ENCODE measurements at regions not wholly inside any gene's neighbourhood (a gene's known extent, or its start where the extent isn't known, plus 50 kb on each side); places are given as distances from the start of the nearest gene placed in this dataset.

GRCh38 chr22:48207919-48208535, 1445.6 kb downstream of the TBC1D22A start:
- Histone ChIP-seq H3K9ac (no peak overlapping the region), H3K79me2 (ENCODE audit: insufficient read depth) (no peaks in the 10 kb centered on the region), H2AFZ (no peak overlapping the region), H3K36me3 (ENCODE audit: low read depth) (no peaks in the 10 kb centered on the region), H3K27me3 (replicated peaks; ENCODE audit: insufficient read depth) (no peaks in the 10 kb centered on the region), H3K4me3 (no peak overlapping the region), H3F3A (ENCODE audit: insufficient read depth) (no peaks in the 10 kb centered on the region), H3K4me1 (ENCODE audit: insufficient read depth) (no peaks in the 10 kb centered on the region), H4K20me1 (ENCODE audit: insufficient read depth) (no peaks in the 10 kb centered on the region), H3K9me2 (ENCODE audit: insufficient read depth) (no peaks in the 10 kb centered on the region), H3K27ac (no peak overlapping the region), H3K9me3 (ENCODE audit: low read depth) (no peaks in the 10 kb centered on the region), H3K4me2 (ENCODE audit: unreplicated experiment) (no peak overlapping the region)
- no peak for DNase-seq
- 45 to 47% methylated on average over 6 of the region's 6 CpGs for WGBS, 2 experiments (ENCODE audit: low coverage in 1 of 2, low lambda C conversion rate in 2 of 2, missing lambda C conversion rate in 2 of 2)
- in situ Hi-C loops (cut with MboI): no loop called here
- TF ChIP-seq EZH2 (IDR thresholded peaks at IDR 0.05; ENCODE audit: insufficient read depth, poor library complexity, severe bottlenecking) (no peak), EZH2phosphoT487 (IDR thresholded peaks at IDR 0.05; ENCODE audit: insufficient read depth, low read depth) (no peak)

GRCh38 chr22:48205790-48206189, 1443.3 kb downstream of the TBC1D22A start:
- H3K4me3 ChIP-seq: no peak overlapping the region
- in situ Hi-C loops (cut with MboI): no loop called here
- H3K27me3 ChIP-seq (replicated peaks; ENCODE audit: insufficient read depth): no peaks in the 10 kb centered on the region
- H4K20me1 ChIP-seq (ENCODE audit: insufficient read depth): no peaks in the 10 kb centered on the region
- no peak overlapping the region for H3K27ac ChIP-seq
- no peaks in the 10 kb centered on the region for H3K36me3 ChIP-seq (ENCODE audit: low read depth)
- no peaks in the 10 kb centered on the region for H3K79me2 ChIP-seq (ENCODE audit: insufficient read depth)
- no peaks in the 10 kb centered on the region for H3K4me1 ChIP-seq (ENCODE audit: insufficient read depth)
- TF ChIP-seq EZH2 (IDR thresholded peaks at IDR 0.05; ENCODE audit: insufficient read depth, poor library complexity, severe bottlenecking): no peak
- TF ChIP-seq EZH2phosphoT487 (IDR thresholded peaks at IDR 0.05; ENCODE audit: insufficient read depth, low read depth): no peak
- no peak overlapping the region for H3K4me2 ChIP-seq (ENCODE audit: unreplicated experiment)
- H3K9me3 ChIP-seq (ENCODE audit: low read depth): no peaks in the 10 kb centered on the region
- no peak overlapping the region for H3K9ac ChIP-seq
- no peaks in the 10 kb centered on the region for H3F3A ChIP-seq (ENCODE audit: insufficient read depth)
- DNase-seq: no peak
- H3K9me2 ChIP-seq (ENCODE audit: insufficient read depth): no peaks in the 10 kb centered on the region
- 25 to 30% methylated on average over 3 of the region's 3 CpGs for WGBS, 2 experiments (ENCODE audit: low coverage in 1 of 2, low lambda C conversion rate in 2 of 2, missing lambda C conversion rate in 2 of 2)
- H2AFZ ChIP-seq: no peak overlapping the region

GRCh38 chr22:48205161-48205560, 1442.7 kb downstream of the TBC1D22A start:
- Histone ChIP-seq H3K27me3 (replicated peaks; ENCODE audit: insufficient read depth) (no peaks in the 10 kb centered on the region), H3K9me3 (ENCODE audit: low read depth) (no peaks in the 10 kb centered on the region), H4K20me1 (ENCODE audit: insufficient read depth) (no peaks in the 10 kb centered on the region), H3K9me2 (ENCODE audit: insufficient read depth) (no peaks in the 10 kb centered on the region), H3K9ac (no peak overlapping the region), H3K27ac (no peak overlapping the region), H3K4me1 (ENCODE audit: insufficient read depth) (no peaks in the 10 kb centered on the region), H3K79me2 (ENCODE audit: insufficient read depth) (no peaks in the 10 kb centered on the region), H2AFZ (no peak overlapping the region), H3K4me3 (no peak overlapping the region), H3K4me2 (ENCODE audit: unreplicated experiment) (no peak overlapping the region), H3F3A (ENCODE audit: insufficient read depth) (no peaks in the 10 kb centered on the region), H3K36me3 (ENCODE audit: low read depth) (no peaks in the 10 kb centered on the region)
- in situ Hi-C loops (cut with MboI): no loop called here
- no peak for TF ChIP-seq EZH2phosphoT487 (IDR thresholded peaks at IDR 0.05; ENCODE audit: insufficient read depth, low read depth)
- no peak for TF ChIP-seq EZH2 (IDR thresholded peaks at IDR 0.05; ENCODE audit: insufficient read depth, poor library complexity, severe bottlenecking)
- 35 to 39% methylated on average over 7 of the region's 7 CpGs for WGBS, 2 experiments (ENCODE audit: low coverage in 1 of 2, low lambda C conversion rate in 2 of 2, missing lambda C conversion rate in 2 of 2)
- no peak for DNase-seq

- H3K4me2 ChIP-seq (ENCODE audit: unreplicated experiment): no peak overlapping the region
Measured at GRCh38 chr22:48204296-48204695, 1441.8 kb downstream of the TBC1D22A start.

More at GRCh38 chr22:48204296-48204695, 1441.8 kb downstream of the TBC1D22A start:
- no peaks in the 10 kb centered on the region for H3K4me1 ChIP-seq (ENCODE audit: insufficient read depth)
- in situ Hi-C loops (cut with MboI): no loop called here
- no peak overlapping the region for H3K27ac ChIP-seq
- no peak overlapping the region for H3K9ac ChIP-seq
- H3K9me2 ChIP-seq (ENCODE audit: insufficient read depth): no peaks in the 10 kb centered on the region
- H3K27me3 ChIP-seq (replicated peaks; ENCODE audit: insufficient read depth): no peaks in the 10 kb centered on the region
- no peak for DNase-seq
- no peaks in the 10 kb centered on the region for H3K9me3 ChIP-seq (ENCODE audit: low read depth)
- TF ChIP-seq EZH2phosphoT487 (IDR thresholded peaks at IDR 0.05; ENCODE audit: insufficient read depth, low read depth): no peak
- no peak for TF ChIP-seq EZH2 (IDR thresholded peaks at IDR 0.05; ENCODE audit: insufficient read depth, poor library complexity, severe bottlenecking)
- no peaks in the 10 kb centered on the region for H3K36me3 ChIP-seq (ENCODE audit: low read depth)
- no peaks in the 10 kb centered on the region for H3K79me2 ChIP-seq (ENCODE audit: insufficient read depth)
- H3K4me3 ChIP-seq: no peak overlapping the region
- no peaks in the 10 kb centered on the region for H4K20me1 ChIP-seq (ENCODE audit: insufficient read depth)
- no peaks in the 10 kb centered on the region for H3F3A ChIP-seq (ENCODE audit: insufficient read depth)
- 23 to 26% methylated on average over 2 of the region's 2 CpGs for WGBS, 2 experiments (ENCODE audit: low coverage in 1 of 2, low lambda C conversion rate in 2 of 2, missing lambda C conversion rate in 2 of 2)
- no peak overlapping the region for H2AFZ ChIP-seq
